CD1c-positive myeloid dendritic cell (primary cell): ENCODE measurements at regions not wholly inside any gene's neighbourhood (a gene's known extent, or its start where the extent isn't known, plus 50 kb on each side); places are given as distances from the start of the nearest gene placed in this dataset.
"Not testable (repeated sequence)": the region's sequence is repeated elsewhere in the genome, so short reads cannot be mapped to it uniquely, and the experiment has no call there.

Source experiments
- DNase-seq: peaks from one replicate; pipeline ENCODE4 v3.0.0-alpha.2; 2016; ENCODE audit errors: extremely low spot score

DNA sequence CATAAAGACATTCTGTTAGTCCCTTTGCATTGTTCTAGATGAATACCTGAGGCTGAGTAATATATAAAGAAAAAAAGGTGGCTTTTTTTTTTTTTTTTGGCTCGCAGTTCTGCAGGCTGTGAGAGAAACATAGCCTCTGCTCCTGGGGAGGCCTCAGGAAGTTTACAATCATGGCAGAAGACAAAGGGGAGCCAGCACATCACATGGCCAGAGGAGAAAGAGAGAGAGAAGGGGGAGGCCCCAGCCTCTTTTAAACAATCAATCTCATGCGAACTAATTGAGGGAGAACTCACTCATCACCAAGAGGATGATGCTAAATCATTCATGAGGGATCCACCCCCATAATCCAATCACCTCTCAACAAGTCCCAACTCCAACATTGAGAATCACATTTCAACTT is 364.0 kb upstream of the EPHA5 start:
- DNase-seq = no peak

DNA sequence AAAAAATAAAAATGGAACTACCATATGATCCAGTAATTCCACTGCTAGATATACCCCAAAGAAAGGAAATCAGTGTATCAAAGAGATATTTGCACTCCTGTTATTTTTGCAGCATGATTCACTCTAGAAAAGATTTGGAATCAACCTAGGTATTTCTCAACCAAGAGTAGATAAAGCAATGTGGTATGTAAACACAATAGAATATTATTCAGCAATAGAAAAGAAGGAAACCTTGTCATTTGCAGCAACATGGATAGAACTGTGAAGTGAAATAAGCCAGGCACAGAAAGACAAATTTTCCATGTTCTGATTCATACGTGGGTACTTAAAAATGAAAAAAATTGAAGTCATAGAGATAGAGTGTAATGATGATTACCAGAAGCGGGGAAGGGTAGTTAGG is 362.3 kb upstream of the EPHA5 start:
- no peak for DNase-seq

DNA sequence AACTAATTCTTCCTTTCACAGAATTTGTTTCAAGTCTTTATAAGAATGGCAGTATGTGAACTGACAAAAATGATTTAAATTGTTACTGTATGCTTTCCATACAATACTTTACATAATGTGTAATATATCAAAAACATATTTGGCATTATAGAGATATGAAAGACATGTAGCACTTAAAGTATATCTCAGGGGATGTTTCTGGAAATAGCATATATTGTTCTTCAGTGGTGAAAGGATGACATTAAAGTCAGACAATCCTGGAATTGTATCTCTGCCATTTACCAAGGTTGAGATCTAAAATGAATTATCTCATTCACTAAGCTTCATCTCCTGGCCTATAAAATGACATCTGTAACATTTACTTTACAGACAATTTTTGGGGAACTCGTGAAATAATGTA is 358.4 kb upstream of the EPHA5 start:
- no peak for DNase-seq

DNA sequence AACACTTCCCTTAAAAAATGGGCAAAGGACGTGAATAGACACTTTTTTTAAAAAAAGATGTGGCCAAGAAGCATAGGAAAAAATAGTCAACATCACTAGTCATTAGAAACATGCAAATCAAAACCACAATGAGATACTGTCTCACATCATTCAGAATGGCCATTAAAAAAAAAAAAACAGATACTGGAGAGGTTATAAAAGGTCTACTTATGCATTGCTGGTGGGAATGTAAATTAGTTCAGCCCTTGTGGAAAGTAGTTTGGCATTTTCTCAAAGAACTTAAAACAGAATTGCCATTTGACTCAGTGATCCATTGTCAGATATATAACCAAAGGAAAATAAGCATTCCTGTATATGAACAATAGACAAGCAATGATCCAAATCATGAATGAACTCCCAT is 352.8 kb upstream of the EPHA5 start:
- no peak for DNase-seq

DNA sequence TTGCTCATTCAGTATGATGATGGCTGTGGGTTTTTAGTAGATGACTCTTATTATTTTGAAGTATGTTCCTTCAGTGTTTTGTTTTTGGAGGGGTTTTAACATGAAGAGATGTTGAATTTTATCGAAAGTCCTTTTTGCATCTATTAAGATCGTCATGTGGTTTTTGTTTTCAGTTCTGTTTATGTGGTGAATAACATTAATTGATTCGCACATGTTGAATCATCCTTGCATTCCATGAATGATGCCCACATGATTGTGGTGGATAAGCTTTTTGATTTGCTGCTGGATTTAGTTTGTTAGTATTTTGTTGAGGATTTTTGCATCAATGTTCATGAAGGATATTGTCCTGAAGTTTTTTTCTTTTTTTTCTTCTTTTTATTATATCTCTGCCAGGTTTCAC is 347.4 kb upstream of the EPHA5 start:
- no peak for DNase-seq

DNA sequence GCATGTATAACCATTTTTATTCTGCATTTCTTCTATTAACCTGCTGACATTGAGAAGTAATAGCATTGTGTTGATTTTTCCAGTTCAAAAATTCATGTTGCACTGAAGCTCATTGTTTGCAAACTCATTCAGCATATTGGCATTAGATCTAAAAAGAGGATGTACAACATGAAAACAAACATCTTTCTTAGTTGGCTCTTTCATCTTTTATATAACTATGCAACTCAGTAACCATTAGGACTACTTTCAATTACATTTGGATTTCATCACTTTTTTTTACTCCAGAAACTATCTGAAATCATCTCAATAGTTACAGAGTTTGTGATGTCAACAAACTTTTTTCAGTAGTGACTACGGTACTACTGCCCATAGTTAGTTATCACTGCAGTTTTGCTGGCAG is 346.0 kb upstream of the EPHA5 start:
- DNase-seq = no peak

DNA sequence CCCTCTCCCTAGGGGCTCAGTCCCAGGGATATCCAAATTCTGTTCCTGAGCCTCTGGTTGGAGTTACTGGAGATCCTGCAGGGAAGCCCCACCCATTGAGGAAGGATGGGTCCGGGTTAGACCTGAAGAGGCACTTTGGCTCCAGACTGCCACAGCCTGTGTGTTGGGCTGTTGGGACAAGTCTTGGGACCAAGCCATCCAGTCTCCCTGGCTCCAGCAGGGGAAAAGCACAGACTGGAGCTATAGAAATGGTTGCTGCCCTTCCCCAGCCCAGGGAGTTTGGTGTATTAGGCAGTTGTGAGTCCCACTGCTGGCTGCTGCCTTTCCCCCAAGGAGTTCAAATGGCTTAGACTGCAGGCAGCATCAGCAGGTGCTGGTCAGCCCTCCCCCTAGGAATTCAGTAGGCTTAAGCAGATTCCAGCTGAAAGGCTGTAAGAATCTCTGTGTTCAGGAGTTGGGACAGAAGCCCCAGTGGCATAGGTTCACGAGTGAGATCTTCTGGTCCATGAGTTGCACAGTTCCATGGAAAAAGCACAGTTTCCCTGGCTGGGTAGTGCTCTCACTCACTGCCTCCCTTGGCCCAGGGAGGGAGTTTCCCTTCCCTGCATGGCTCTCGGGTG is 344.0 kb upstream of the EPHA5 start:
- DNase-seq = no peak

DNA sequence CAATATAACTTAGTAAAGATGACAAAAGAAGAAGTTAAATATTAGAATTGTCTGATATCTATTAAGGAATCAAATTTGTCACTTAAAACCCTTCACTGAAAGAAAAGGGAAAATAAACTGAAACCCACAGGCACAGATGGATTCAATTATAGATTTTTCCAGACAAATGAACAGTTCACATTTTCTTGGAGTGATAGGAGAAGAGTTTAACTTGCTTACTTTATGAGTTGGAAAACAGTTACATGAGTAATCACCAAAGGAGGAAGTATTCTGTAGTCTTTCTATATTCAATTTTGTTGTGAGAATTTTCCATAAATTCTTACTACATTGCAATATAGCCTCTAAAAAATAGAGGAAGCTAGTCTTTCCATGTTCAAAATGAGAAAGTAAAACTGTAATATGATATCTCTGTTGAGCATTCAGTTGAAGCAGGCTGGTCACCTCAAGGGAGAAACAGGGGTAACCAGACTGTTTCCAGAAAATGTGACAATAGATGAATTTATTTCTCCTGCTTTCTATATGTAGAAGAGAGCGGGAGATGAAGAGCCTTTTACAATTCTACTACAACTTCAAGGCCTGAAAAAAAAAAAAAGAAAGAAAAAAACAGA is 330.3 kb upstream of the EPHA5 start:
- DNase-seq = no peak

DNA sequence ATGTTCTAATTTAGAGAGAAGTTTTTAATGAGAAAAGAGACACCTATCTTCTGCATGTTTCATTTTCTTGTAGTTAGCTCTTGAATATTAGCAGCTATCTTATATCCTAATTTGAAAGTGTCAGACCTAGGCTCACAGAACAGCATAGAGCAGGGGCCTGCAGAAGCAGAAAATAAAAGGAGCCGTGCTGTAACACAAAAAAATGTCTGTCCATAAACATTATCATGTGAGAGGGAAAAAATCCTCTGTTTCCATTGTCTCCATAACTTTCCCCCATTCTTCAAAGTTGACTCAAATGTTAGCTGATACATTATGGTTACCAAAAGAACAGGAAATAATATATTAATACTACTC is 329.2 kb upstream of the EPHA5 start:
- no peak for DNase-seq

DNA sequence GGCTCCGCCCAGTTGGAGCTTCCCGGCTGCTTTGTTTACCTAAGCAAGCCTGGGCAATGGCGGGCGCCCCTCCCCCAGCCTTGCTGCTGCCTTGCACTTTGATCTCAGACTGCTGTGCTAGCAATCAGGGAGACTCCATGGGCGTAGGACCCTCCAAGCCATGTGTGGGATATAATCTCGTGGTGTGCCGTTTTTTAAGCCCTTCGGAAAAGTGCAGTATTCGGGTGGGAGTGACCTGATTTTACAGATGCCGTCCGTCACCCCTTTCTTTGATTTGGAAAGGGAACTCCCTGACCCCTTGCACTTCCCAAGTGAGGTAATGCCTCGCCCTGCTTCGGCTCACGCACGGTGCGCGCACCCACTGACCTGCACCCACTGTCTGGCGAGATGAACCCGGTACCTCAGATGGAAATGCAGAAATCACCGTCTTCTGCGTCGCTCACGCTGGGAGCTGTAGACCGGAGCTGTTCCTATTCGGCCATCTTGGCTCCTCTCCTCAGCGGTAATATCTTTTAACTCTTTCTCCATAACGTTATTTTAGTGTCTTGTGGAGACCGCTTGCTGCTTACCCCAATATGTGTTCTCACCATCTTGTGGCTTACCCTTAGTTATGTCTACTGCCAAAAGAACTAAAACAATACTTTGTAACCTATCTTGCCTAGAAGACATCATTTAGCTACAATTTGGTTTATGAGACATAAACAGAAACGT is 328.7 kb upstream of the EPHA5 start:
- not testable (repeated sequence) for DNase-seq

DNA sequence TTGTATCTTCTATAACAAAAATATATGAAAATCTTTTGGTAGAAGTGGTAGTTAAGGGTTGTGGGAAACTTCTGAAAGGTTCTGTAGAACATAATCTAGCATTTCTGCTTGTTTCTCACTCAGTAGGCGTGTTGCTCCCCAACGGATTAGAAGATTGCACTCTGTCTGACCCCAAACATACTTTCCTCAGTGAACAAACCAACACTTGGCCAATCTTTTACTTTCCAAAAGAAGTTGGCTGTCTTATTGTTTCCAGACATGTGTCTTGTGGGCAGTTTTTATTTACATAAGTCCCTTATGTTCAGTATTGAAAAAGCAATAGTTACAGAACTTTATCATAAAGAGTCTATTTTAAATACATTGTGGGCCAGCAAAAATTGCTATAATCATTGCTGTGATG is 312.8 kb upstream of the EPHA5 start:
- DNase-seq = no peak

DNA sequence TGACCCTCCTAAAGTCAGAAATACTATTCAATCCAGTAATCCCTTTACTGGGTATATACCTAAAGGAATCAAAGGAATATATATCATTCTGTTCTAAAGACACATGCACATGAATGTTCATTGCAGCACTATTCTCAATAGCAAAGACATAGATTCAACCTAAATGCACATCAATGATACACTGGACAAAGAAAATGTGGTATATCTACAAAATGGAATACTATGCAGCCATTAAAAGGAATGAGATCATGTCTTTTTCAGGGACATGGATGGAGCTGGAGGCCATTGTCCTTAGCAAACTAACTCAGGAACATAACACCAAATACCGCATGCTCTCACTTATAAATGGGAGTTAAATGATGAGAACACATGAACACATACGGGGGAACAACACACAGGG is 306.0 kb upstream of the EPHA5 start:
- no peak for DNase-seq

DNA sequence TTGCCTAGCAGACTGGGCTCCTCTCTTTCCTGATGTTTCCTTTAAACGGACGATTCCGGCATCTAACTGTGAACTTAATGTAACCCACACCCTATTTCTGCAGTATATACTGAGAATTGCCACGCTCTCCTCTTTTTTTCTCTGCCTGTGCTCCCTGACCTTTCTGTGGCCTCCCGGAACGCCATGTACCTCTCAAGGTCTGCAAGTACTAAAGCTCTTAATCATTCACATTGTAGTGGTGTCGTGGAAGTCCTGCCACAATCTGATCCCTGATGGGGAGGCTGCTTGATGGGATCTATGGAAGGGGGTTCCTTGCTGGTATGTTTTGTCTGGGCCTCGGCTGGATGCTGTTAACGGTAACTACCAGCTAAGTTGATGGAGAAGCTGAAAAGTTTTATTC is 302.9 kb upstream of the EPHA5 start:
- no peak for DNase-seq

DNA sequence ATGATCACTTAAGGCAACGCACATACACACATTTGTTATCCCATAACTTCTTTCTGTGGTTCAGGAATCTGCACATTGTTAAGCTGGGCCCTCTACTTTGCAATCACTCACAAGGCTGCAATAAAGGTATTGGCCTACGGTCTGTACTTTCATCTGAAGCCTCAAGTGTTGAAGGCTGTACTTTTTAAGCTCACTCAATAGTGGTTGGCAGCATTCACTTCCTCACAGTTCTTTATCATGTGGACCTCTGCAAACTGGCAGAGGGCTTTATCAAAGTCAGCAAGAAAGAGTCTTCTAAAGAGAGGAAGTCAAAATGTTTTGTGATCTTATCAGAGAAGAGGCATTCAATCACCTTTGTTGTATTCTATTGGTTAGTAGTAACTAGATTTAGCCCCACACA is 301.4 kb upstream of the EPHA5 start:
- no peak for DNase-seq

DNA sequence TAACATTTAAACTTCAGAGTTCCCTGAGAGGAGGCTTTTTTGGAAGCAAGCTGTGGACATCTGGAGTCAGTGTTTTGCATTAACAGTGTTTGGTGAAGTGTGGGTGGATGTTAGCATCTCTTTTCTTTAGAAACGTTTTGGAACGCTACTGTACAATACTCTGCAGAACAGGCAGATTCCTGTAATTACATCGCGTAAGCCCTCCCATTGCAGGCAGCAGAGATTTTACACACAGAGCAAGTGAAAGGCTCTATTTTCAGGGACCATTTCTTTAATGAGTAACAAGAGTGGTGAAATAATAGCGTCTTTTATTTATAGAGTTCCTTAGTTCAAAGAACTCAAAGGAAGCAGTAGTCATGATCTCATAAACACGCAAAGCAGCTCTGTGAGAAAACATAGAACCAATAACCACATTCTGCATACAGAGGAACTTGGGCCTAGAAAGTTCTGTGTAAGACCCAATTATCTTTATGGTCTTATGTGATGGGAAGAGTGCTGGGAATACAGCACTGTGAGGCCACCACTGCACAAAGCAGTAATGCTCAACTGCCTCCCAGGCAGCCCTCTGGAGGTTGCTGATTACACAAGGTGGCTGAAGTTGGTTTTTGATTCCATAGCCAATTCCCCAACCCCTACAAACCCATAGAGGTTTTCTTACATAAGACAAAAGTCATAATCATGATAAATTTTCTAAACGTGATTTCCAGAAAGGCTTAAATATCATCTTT is 298.7 kb upstream of the EPHA5 start:
- DNase-seq = no peak

DNA sequence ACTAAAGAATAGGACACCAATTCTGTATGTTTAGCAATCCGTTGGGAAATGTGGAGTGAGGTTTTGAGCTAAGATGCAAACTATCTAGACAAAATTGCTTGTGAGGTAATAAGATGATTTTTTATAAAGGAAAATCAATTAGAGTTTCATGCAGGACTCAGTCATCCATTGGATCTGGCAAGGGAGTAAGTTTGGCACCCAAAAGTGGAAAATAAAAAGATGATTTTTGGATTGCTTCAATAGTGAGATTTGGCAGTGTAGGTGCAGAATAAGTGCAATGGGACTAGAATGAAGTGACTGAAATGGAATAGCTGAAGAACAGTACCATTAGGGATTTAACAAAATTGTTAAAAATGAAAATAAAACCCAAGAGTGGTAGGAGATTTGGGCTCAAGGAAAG is 290.5 kb upstream of the EPHA5 start:
- DNase-seq = no peak

DNA sequence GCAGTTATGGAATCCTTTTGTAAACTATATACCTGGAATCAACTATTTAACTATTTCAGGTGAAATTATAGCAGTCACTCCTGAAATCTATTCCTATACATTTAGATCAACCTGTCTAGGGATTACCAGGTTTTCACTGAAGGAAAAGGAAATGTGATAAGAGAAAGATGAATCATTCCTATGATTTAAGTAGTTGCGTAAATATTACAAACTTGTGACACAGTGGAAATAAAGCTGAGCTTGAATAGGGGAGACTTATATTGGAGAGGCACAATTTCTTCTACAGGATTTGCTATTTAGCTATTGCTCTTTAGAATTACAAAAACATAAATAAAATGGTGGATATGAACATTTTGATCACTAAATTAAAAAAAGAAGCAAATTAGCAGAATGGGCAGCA is 284.1 kb upstream of the EPHA5 start:
- no peak for DNase-seq

DNA sequence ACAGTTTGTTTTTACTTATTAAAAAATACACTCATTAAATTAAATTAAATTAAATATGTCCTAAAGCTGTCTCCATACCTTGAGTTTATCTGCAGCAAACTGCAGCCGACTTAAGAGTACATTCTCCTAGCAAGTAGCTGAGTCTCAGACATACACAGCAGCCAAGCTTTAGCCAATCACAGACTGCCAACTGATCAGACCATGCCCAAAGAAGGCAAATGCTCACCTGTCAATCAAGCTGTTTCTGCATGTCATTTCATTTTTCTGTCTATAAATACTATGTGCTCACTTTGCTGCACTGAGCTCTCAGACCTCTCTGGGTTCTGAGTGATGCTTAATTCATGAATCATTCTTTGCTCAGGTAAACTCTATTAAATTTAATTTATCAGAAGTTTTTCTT is 280.9 kb upstream of the EPHA5 start:
- no peak for DNase-seq

DNA sequence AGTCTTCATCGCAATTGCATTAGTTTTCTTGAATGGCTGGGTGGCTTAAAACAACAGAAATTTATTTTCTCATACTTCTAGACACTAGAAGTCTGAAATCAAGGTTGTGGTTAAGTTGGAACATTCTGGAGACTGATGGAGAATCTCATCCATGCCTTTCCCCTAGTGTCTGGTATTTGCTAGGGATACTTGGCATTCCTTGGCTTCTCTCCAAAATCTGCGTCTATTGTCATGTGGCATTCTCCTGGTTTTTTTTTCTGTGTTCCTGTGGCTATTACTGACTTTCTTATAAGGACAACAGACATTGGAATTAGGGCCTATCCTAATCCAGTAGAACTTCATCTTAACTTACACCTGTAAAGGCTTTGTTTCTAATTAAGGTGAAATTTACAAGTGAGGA is 272.8 kb upstream of the EPHA5 start:
- no peak for DNase-seq

DNA sequence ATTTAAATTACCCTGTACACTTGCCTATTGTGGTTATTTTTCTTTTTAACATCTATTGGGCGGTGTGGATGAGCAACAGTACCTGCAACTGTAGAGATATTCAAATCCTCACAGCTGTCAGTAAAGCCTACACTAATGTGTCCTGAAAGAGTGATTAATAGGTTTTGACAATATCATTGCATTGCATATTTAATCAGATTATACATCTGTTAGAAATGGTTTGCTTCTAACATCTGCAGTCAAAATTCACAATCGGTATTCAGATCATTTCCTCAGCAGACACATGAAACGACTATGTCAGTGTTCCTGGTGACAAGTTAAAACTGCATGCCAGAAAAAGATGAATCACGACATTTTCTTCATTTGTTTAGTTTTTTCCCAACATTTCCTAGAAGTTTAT is 254.6 kb upstream of the EPHA5 start:
- DNase-seq = no peak

DNA sequence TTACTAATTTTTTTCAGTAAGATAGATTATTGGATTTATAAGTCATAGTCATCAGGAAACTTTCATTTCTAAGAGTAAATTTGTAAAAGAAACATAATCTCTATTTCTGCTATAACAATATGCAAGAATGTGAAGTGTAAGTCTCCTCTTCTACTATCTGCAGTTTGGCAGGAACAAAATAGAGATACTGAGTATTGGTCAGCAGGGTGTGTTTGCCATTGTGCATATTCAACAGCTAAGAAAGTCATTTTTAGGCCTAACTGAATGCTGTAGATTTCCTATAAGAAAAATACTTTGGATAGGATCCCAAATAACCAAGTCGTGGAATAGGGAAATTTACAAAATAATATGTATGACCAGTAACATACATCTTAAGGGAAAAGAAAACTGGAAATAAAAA is 253.3 kb upstream of the EPHA5 start:
- no peak for DNase-seq

DNA sequence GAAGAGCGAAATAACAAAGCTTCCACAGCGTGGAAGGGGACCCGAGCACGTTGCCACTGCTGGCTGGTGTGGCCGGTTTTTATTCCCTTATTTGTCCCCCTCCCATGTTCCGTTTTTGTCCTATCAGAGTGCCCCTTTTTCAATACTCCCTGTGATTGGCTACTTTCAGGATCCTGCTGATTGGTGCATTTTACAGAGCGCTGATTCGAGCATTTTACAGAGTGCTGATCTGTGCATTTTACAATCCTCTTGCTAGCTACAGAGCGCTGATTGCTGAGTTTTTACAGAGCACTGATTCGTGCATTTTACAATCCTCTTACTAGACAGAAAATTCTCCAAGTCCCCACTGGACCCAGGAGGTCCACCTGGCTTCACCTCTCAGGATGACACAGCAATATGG is 250.9 kb upstream of the EPHA5 start:
- no peak for DNase-seq

DNA sequence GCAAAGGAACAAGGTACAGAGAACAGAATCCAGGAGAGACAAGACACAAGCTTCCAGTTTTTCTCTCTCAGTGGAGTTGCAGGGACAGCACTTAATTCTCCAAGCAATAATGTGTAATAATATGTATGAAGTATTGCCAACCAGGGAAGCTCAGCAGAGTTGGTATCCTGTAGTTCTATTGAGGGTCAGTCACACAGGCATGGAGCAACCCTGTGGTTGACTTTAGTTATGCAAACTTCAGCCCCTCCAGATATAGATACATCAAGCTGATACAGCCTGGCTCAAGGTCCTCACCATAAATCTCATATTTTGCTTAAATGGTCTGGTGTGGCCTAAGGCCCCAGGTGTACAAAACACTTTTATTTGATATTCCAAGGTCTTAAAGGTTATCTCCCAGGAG is 248.6 kb upstream of the EPHA5 start:
- DNase-seq = no peak
